Upper lobe of right lung (tissue), 1 donor: ENCODE measurements at regions not wholly inside any gene's neighbourhood (a gene's known extent, or its start where the extent isn't known, plus 50 kb on each side); places are given as distances from the start of the nearest gene placed in this dataset.

Experiments used
- ATAC-seq: fragments of 200-7000 bp; cut with Tn5 transposase; one replicate; pipeline ENCODE4 v1.9.1; 2020; ENCODE audit warnings: mild to moderate bottlenecking, moderate library complexity
- DNase-seq: peaks from one replicate; pipeline ENCODE4 v3.0.0-alpha.2; 2020
- H3K27ac ChIP-seq: fragments of 200-600 bp; one replicate; pipeline ENCODE4 v1.8.0; 2022
- H3K27me3 ChIP-seq: fragments of 200-600 bp; one replicate; pipeline ENCODE4 v1.8.0; 2022; ENCODE audit warnings: mild to moderate bottlenecking
- H3K36me3 ChIP-seq: fragments of 200-600 bp; one replicate; pipeline ENCODE4 v1.8.0; 2022
- H3K4me1 ChIP-seq: fragments of 200-600 bp; one replicate; pipeline ENCODE4 v1.8.0; 2022
- H3K4me3 ChIP-seq: fragments of 200-600 bp; one replicate; pipeline ENCODE4 v1.8.0; 2022; ENCODE audit warnings: mild to moderate bottlenecking
- H3K9me3 ChIP-seq: fragments of 200-600 bp; one replicate; pipeline ENCODE4 v1.8.0; 2022
- intact Hi-C: fragments of 100-400 bp; cut with DNase I; formaldehyde crosslinking; loops from one replicate; pipeline ENCODE4 v1.11.0; 2022
- TF ChIP-seq, protein P1 (sequence below): fragments of 200-600 bp; IDR thresholded peaks from one replicate; pipeline ENCODE4 v1.8.0; 2022; ENCODE audit warnings: antibody characterized with exemption
- donor health status: DM: no; HTN: yes; CAD: no; lungs with severe emphysema.

DNA sequence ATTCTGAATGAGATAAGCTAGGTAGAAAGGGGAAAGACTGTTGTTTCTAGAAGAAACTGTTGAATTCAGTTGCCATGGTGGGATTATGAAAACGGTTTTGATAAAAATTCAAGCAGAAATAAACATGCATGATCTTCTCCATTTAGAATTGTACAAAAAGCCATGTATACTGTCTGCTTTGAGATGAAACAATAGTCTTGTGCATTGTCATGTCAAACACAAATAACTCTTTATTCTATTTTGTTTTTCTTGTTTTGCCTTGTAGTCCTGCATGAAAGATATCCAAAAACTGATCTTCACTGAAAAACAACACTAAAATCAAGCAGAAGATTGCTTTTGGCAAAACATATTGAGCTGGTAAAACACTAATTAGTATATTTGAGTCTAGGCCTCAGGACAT, 659.9 kb downstream of the LTN1 start:
- DNase-seq: no peak
- no peaks in the 10 kb centered on the region for H3K36me3 ChIP-seq
- TF ChIP-seq, protein P1, sequence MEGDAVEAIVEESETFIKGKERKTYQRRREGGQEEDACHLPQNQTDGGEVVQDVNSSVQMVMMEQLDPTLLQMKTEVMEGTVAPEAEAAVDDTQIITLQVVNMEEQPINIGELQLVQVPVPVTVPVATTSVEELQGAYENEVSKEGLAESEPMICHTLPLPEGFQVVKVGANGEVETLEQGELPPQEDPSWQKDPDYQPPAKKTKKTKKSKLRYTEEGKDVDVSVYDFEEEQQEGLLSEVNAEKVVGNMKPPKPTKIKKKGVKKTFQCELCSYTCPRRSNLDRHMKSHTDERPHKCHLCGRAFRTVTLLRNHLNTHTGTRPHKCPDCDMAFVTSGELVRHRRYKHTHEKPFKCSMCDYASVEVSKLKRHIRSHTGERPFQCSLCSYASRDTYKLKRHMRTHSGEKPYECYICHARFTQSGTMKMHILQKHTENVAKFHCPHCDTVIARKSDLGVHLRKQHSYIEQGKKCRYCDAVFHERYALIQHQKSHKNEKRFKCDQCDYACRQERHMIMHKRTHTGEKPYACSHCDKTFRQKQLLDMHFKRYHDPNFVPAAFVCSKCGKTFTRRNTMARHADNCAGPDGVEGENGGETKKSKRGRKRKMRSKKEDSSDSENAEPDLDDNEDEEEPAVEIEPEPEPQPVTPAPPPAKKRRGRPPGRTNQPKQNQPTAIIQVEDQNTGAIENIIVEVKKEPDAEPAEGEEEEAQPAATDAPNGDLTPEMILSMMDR: no peak
- H3K4me1 ChIP-seq: peaks cover 8% of the 10 kb centered on the region
- no peak overlapping the region for H3K4me3 ChIP-seq
- H3K9me3 ChIP-seq: no peaks in the 10 kb centered on the region
- H3K27ac ChIP-seq: no peak overlapping the region
- ATAC-seq: no peak
- H3K27me3 ChIP-seq: no peaks in the 10 kb centered on the region
- intact Hi-C loops: no loop called here

DNA sequence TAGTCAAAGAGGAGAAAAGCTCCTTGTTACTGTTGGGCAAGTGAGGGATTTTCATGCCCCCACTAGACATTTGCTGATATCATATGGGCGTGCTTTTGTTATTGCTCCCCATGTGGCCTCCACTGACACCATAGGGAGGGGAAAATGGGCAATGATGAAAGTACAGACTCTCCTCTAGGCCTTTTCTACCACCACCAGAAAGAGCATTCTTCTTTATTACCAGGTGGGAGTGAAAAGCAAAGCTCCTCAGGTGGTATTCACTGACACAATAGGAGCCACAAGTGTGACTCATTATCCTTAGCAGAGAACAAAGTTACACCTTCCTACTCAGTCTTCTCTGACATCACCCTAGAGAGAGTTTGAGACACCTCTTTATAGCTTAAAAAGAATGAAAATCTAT, 667.1 kb downstream of the LTN1 start:
- intact Hi-C loops: no loop called here
- Histone ChIP-seq H3K27ac (no peak overlapping the region), H3K4me3 (no peak overlapping the region), H3K4me1 (no peaks in the 10 kb centered on the region), H3K9me3 (no peaks in the 10 kb centered on the region), H3K27me3 (no peaks in the 10 kb centered on the region), H3K36me3 (no peaks in the 10 kb centered on the region)
- no peak for ATAC-seq
- no peak for DNase-seq
- TF ChIP-seq, protein P1: no peak

DNA sequence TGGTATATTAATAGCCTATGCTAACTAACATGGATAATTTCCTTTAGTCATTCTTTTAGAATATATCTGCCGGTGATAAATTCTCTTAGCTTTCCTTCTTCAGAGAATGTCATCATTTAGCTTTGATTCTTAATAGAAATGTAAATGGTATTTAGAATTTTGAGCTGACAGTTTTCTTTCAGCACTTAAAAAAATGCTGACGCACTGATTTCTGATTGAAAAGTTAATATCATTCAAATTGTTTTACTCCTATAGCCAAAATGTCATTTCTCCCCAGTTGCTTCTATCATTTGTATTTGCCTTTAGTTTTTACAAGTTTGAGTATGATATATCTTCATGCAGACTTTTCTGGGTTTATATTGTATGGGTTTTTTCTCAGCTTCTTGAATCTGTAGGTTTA, 668.0 kb downstream of the LTN1 start:
- H3K4me3 ChIP-seq: no peak overlapping the region
- no peak for ATAC-seq
- H3K27me3 ChIP-seq: no peaks in the 10 kb centered on the region
- no peak overlapping the region for H3K27ac ChIP-seq
- no peak for DNase-seq
- H3K36me3 ChIP-seq: no peaks in the 10 kb centered on the region
- no peaks in the 10 kb centered on the region for H3K4me1 ChIP-seq
- intact Hi-C loops: no loop called here
- H3K9me3 ChIP-seq: no peaks in the 10 kb centered on the region
- TF ChIP-seq, protein P1: no peak

DNA sequence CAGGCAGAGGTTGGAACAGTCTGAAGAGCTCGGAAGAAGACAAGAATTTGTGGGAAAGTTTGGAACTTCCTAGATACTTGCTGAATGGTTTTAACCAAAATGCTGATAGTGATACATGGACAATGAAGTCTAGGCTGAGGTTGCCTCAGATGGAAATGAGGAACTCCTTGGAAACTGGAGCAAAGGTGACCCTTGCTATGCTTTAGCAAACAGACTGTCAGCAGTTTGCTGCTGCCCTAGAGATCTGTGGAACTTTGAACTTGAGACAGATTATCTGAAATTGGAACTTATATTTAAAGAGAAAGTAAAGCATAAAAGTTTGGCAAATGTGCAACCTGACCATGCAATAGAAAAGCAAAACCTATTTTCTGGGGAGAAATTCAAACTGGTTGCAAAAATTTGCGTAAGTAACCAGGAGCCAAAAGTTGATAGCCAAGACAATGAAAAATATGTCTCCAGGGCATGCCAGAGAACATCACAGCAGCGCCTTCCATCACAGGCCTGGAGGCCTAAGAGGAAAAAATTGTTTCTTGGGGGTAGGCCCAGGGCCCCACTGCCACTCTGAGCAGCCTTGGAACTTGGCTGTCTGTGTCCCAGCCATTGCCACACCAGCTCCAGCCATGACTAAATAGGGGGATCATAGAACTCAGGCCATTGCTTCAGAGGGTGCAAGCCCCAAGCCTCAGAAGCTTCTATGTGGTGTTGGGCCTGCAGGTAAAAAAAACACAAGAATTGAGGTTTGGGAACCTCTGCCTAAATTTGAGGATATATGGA, 675.3 kb downstream of the LTN1 start:
- Histone ChIP-seq H3K4me1 (no peaks in the 10 kb centered on the region), H3K36me3 (no peaks in the 10 kb centered on the region), H3K9me3 (no peaks in the 10 kb centered on the region), H3K27ac (no peak overlapping the region), H3K4me3 (no peak overlapping the region), H3K27me3 (no peaks in the 10 kb centered on the region)
- TF ChIP-seq, protein P1: no peak
- DNase-seq (no peak), ATAC-seq (peak; percentile 52)
- intact Hi-C loops: no loop called here

DNA sequence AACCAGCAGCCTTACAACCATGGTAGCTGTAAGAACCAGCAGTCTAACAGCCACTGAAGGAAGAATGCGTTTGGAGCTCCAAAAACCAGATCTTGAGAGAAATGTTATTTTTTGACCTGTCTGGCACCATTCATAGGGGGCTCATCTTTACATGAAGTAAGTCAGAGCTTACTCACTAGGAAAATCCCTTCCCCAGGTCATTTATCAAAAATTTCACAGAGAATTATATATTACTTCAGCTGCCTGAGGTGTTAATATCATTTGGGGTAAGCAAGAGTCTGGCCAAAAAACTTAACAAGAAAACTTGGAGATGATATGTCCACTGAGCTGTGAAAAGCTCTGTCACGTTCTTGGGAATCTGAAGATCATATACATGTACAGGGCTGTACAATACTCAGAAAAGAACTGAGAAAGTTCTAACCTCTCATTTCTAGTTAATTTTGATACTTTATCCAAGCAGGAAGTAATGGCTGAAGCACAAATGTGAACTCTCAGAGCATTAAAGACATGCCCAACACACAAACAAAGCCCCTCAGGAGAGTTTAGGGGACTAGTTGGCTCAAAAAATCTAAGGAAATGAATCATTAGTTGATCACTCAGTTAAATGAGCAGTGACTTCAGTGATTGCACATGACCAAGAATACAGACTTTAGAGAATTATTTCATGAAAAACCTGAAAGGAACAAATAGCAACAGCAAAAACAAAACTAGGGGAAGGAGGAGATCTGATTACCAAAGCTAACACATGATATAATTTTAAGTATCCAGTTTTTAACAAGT, 681.1 kb downstream of the LTN1 start:
- TF ChIP-seq, protein P1: no peak
- ATAC-seq: no peak
- Histone ChIP-seq H3K27me3 (no peaks in the 10 kb centered on the region), H3K9me3 (no peaks in the 10 kb centered on the region), H3K27ac (no peak overlapping the region), H3K4me3 (no peak overlapping the region), H3K36me3 (no peaks in the 10 kb centered on the region), H3K4me1 (no peaks in the 10 kb centered on the region)
- DNase-seq: no peak
- intact Hi-C loops: no loop called here
